ENCODE measurements at regions not wholly inside any gene's neighbourhood (a gene's known extent, or its start where the extent isn't known, plus 50 kb on each side); places are given as distances from the start of the nearest gene placed in this dataset.

- TF ChIP-seq EZH2 (IDR thresholded peaks at IDR 0.05; ENCODE audit: borderline replicate concordance, low read depth, low read length, severe bottlenecking) (no peak), CTCF (IDR thresholded peaks at IDR 0.05; ENCODE audit: borderline replicate concordance, extremely low read depth, low read length, poor library complexity, severe bottlenecking) (no peak)
Observed at GRCh38 chr1:209461168-209461567, 122.3 kb upstream of the CAMK1G start.

Measured in DND-41 (cell line).